Spinal cord (tissue), 9 donors: ENCODE measurements at regions not wholly inside any gene's neighbourhood (a gene's known extent, or its start where the extent isn't known, plus 50 kb on each side); places are given as distances from the start of the nearest gene placed in this dataset.
"Not testable (repeated sequence)": the region's sequence is repeated elsewhere in the genome, so short reads cannot be mapped to it uniquely, and the experiment has no call there.

Experiments
- DNase-seq, 6 donors: peaks; one replicate each; pipeline versions ENCODE4 v3.0.0 to v3.0.0-alpha.2; 2013 to 2015; ENCODE audit warnings: low spot score in 6 of 6, low read depth in 4 of 6
- H3K27ac ChIP-seq: one replicate; pipeline ENCODE4 v1.5.1; 2013; ENCODE audit warnings: low read depth, low read length, control low read depth
- H3K27me3 ChIP-seq: one replicate; pipeline ENCODE4 v1.6.1; 2013; ENCODE audit warnings: low read length; ENCODE audit not compliant: control insufficient read depth, insufficient read depth
- H3K36me3 ChIP-seq: one replicate; pipeline ENCODE4 v1.6.1; 2013; ENCODE audit warnings: low read length; ENCODE audit not compliant: control insufficient read depth, insufficient read depth
- H3K4me1 ChIP-seq: one replicate; pipeline ENCODE4 v1.6.1; 2013; ENCODE audit warnings: low read length; ENCODE audit not compliant: control insufficient read depth, insufficient read depth
- H3K4me3 ChIP-seq: one replicate; pipeline ENCODE4 v1.5.1; 2013; ENCODE audit warnings: low read depth, low read length, control low read depth
- H3K9me3 ChIP-seq: one replicate; pipeline ENCODE4 v1.6.1; 2013; ENCODE audit warnings: low read length; ENCODE audit not compliant: control insufficient read depth, insufficient read depth
- WGBS: methylation state at CpG from one replicate; pipeline ENCODE4 v1.1.5; 2013; ENCODE audit warnings: missing lambda C conversion rate; ENCODE audit not compliant: insufficient coverage; 5-methylcytosine and 5-hydroxymethylcytosine counted together
- donor health status: healthy.

GRCh38 chr5:97576956-97577355, 393.9 kb upstream of the RIOK2 start:
- no peaks in the 10 kb centered on the region for H3K9me3 ChIP-seq
- WGBS: no CpG with 5 or more reads among the region's 2 CpGs
- DNase-seq: no peak
- no peaks in the 10 kb centered on the region for H3K4me1 ChIP-seq
- no peaks in the 10 kb centered on the region for H3K36me3 ChIP-seq
- H3K27me3 ChIP-seq: no peaks in the 10 kb centered on the region
- H3K4me3 ChIP-seq: no peak overlapping the region
- H3K27ac ChIP-seq: no peak overlapping the region

GRCh38 chr5:97579977-97580376, 396.9 kb upstream of the RIOK2 start:
- H3K4me3 ChIP-seq, H3K27ac ChIP-seq, H3K36me3 ChIP-seq, DNase-seq, H3K9me3 ChIP-seq, H3K27me3 ChIP-seq, H3K4me1 ChIP-seq: not testable (repeated sequence)
- 99% methylated on average over 16 of the region's 29 CpGs for WGBS

GRCh38 chr5:97580746-97581145, 397.7 kb upstream of the RIOK2 start:
- no peaks in the 10 kb centered on the region for H3K36me3 ChIP-seq

GRCh38 chr5:97591781-97592180, 408.7 kb upstream of the RIOK2 start:
- no peaks in the 10 kb centered on the region for H3K27me3 ChIP-seq
- DNase-seq: no peak
- WGBS: no CpG with 5 or more reads among the region's 1 CpG

More at GRCh38 chr5:97580746-97581145, 397.7 kb upstream of the RIOK2 start:
- Histone ChIP-seq H3K4me3 (no peak overlapping the region), H3K4me1 (no peaks in the 10 kb centered on the region), H3K9me3 (no peaks in the 10 kb centered on the region), H3K27ac (no peak overlapping the region), H3K27me3 (no peaks in the 10 kb centered on the region)
- DNase-seq: peak in 1 of 6 donors; percentile 62
- WGBS: no CpG with 5 or more reads among the region's 2 CpGs

GRCh38 chr5:97600486-97600885, 417.4 kb upstream of the RIOK2 start:
- H3K4me3 ChIP-seq: no peak overlapping the region
- H3K27ac ChIP-seq: no peak overlapping the region
- H3K9me3 ChIP-seq: peaks cover 19% of the 10 kb centered on the region
- no peak for DNase-seq
- no peaks in the 10 kb centered on the region for H3K27me3 ChIP-seq
- H3K4me1 ChIP-seq: no peaks in the 10 kb centered on the region
- no peaks in the 10 kb centered on the region for H3K36me3 ChIP-seq

More at GRCh38 chr5:97591781-97592180, 408.7 kb upstream of the RIOK2 start:
- Histone ChIP-seq H3K27ac (no peak overlapping the region), H3K9me3 (peaks cover 1% of the 10 kb centered on the region), H3K4me3 (no peak overlapping the region), H3K4me1 (no peaks in the 10 kb centered on the region), H3K36me3 (no peaks in the 10 kb centered on the region)

GRCh38 chr5:97601651-97602050, 418.6 kb upstream of the RIOK2 start:
- no peaks in the 10 kb centered on the region for H3K27me3 ChIP-seq
- DNase-seq: no peak
- no peak overlapping the region for H3K27ac ChIP-seq
- WGBS: 91% methylated on average over 3 of the region's 3 CpGs
- H3K9me3 ChIP-seq: peaks cover 18% of the 10 kb centered on the region
- no peak overlapping the region for H3K4me3 ChIP-seq
- no peaks in the 10 kb centered on the region for H3K4me1 ChIP-seq
- H3K36me3 ChIP-seq: no peaks in the 10 kb centered on the region

GRCh38 chr5:97606531-97606930, 423.5 kb upstream of the RIOK2 start:
- no peak for DNase-seq
- no peak overlapping the region for H3K4me3 ChIP-seq
- H3K9me3 ChIP-seq: no peaks in the 10 kb centered on the region

GRCh38 chr5:97608501-97608900, 425.5 kb upstream of the RIOK2 start:
- H3K4me1 ChIP-seq: no peaks in the 10 kb centered on the region
- no peaks in the 10 kb centered on the region for H3K27me3 ChIP-seq
- no peak overlapping the region for H3K27ac ChIP-seq
- 37% methylated on average over 2 of the region's 4 CpGs for WGBS
- DNase-seq: peak in 1 of 6 donors; percentile 73
- H3K4me3 ChIP-seq: no peak overlapping the region
- H3K9me3 ChIP-seq: no peaks in the 10 kb centered on the region
- H3K36me3 ChIP-seq: no peaks in the 10 kb centered on the region

More at GRCh38 chr5:97606531-97606930, 423.5 kb upstream of the RIOK2 start:
- no peak overlapping the region for H3K27ac ChIP-seq
- H3K4me1 ChIP-seq: no peaks in the 10 kb centered on the region
- H3K27me3 ChIP-seq: no peaks in the 10 kb centered on the region
- H3K36me3 ChIP-seq: no peaks in the 10 kb centered on the region

- 100% methylated on average over 1 of the region's 1 CpG for WGBS
- no peak for DNase-seq
- H3K9me3 ChIP-seq: no peaks in the 10 kb centered on the region
Observed at GRCh38 chr5:97618721-97619120, 435.7 kb upstream of the RIOK2 start.

GRCh38 chr5:97623441-97623840, 440.4 kb upstream of the RIOK2 start:
- H3K36me3 ChIP-seq: no peaks in the 10 kb centered on the region
- no peak overlapping the region for H3K4me3 ChIP-seq
- no peaks in the 10 kb centered on the region for H3K4me1 ChIP-seq
- H3K27ac ChIP-seq: no peak overlapping the region
- no peak for DNase-seq
- no peaks in the 10 kb centered on the region for H3K9me3 ChIP-seq
- H3K27me3 ChIP-seq: no peaks in the 10 kb centered on the region
- WGBS: 85% methylated on average over 2 of the region's 3 CpGs

More at GRCh38 chr5:97618721-97619120, 435.7 kb upstream of the RIOK2 start:
- H3K27ac ChIP-seq: no peak overlapping the region
- H3K4me1 ChIP-seq: no peaks in the 10 kb centered on the region
- no peak overlapping the region for H3K4me3 ChIP-seq
- H3K27me3 ChIP-seq: no peaks in the 10 kb centered on the region
- H3K36me3 ChIP-seq: no peaks in the 10 kb centered on the region
